ENCODE measurements at regions not wholly inside any gene's neighbourhood (a gene's known extent, or its start where the extent isn't known, plus 50 kb on each side); places are given as distances from the start of the nearest gene placed in this dataset.
"Not testable (repeated sequence)": the region's sequence is repeated elsewhere in the genome, so short reads cannot be mapped to it uniquely, and the experiment has no call there.

GRCh38 chr5:127186657-127187056 is 103.9 kb upstream of the MEGF10 start:
- WGBS, 2 experiments, result 87 to 88% methylated on average over 6 of the region's 6 CpGs
- Histone ChIP-seq H3K4me3 (ENCODE audit: insufficient read depth, low read depth, low read length) (no peak overlapping the region), H3K9me3 (ENCODE audit: control insufficient read depth, low read length) (no peaks in the 10 kb centered on the region), H3K4me1 (ENCODE audit: control insufficient read depth, insufficient read depth, low read length) (no peaks in the 10 kb centered on the region), H3K36me3 (ENCODE audit: control insufficient read depth, insufficient read depth, low read length) (no peaks in the 10 kb centered on the region), H3K27me3 (ENCODE audit: control insufficient read depth, insufficient read depth, low read length, poor library complexity, severe bottlenecking) (no peaks in the 10 kb centered on the region), H3K27ac (ENCODE audit: insufficient read depth, low read depth, low read length, poor library complexity, severe bottlenecking) (no peak overlapping the region)

GRCh38 chr5:127187706-127188105 is 102.9 kb upstream of the MEGF10 start:
- Histone ChIP-seq H3K27me3 (ENCODE audit: control insufficient read depth, insufficient read depth, low read length, poor library complexity, severe bottlenecking) (no peaks in the 10 kb centered on the region), H3K9me3 (ENCODE audit: control insufficient read depth, low read length) (no peaks in the 10 kb centered on the region), H3K36me3 (ENCODE audit: control insufficient read depth, insufficient read depth, low read length) (no peaks in the 10 kb centered on the region), H3K27ac (ENCODE audit: insufficient read depth, low read depth, low read length, poor library complexity, severe bottlenecking) (no peak overlapping the region), H3K4me1 (ENCODE audit: control insufficient read depth, insufficient read depth, low read length) (no peaks in the 10 kb centered on the region), H3K4me3 (ENCODE audit: insufficient read depth, low read depth, low read length) (no peak overlapping the region)
- 93 to 95% methylated on average over 5 of the region's 5 CpGs for WGBS, 2 experiments

DNA sequence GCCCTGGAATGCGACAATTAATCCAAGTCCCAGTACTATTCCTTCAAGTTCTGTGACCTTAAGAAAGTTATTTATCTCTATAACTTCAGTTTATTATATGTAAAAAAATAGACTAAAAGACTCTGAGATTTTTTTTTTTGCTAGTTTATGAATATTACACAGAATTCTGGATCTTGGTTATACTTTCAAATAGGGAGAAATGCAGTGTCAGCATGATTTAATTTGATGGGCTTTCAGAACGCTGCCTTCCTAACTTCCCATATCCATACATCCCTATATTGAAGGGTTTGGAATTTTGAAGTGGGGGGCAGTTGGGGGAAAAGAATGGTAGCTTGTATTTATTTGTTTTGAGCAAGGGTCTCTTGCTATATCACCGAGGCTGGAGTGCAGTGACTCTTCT is 98.4 kb upstream of the MEGF10 start:
- Histone ChIP-seq H3K9me3 (ENCODE audit: control insufficient read depth, low read length) (no peaks in the 10 kb centered on the region), H3K4me3 (ENCODE audit: insufficient read depth, low read depth, low read length) (no peak overlapping the region)
- WGBS, 2 experiments, result 94 to 95% methylated on average over 1 of the region's 3 CpGs

GRCh38 chr5:127192836-127193338 is 97.7 kb upstream of the MEGF10 start:
- no peak overlapping the region for H3K27ac ChIP-seq (ENCODE audit: insufficient read depth, low read depth, low read length, poor library complexity, severe bottlenecking)
- H3K4me1 ChIP-seq (ENCODE audit: control insufficient read depth, insufficient read depth, low read length), result no peaks in the 10 kb centered on the region
- 93 to 98% methylated on average over 2 to 3 of the region's 3 CpGs for WGBS, 2 experiments
- H3K36me3 ChIP-seq (ENCODE audit: control insufficient read depth, insufficient read depth, low read length), result no peaks in the 10 kb centered on the region
- no peak overlapping the region for H3K4me3 ChIP-seq (ENCODE audit: insufficient read depth, low read depth, low read length)
- no peaks in the 10 kb centered on the region for H3K27me3 ChIP-seq (ENCODE audit: control insufficient read depth, insufficient read depth, low read length, poor library complexity, severe bottlenecking)
- H3K9me3 ChIP-seq (ENCODE audit: control insufficient read depth, low read length), result no peaks in the 10 kb centered on the region

More for the DNA sequence above, 98.4 kb upstream of the MEGF10 start:
- H3K27ac ChIP-seq (ENCODE audit: insufficient read depth, low read depth, low read length, poor library complexity, severe bottlenecking), result no peak overlapping the region
- no peaks in the 10 kb centered on the region for H3K4me1 ChIP-seq (ENCODE audit: control insufficient read depth, insufficient read depth, low read length)
- H3K36me3 ChIP-seq (ENCODE audit: control insufficient read depth, insufficient read depth, low read length), result no peaks in the 10 kb centered on the region
- no peaks in the 10 kb centered on the region for H3K27me3 ChIP-seq (ENCODE audit: control insufficient read depth, insufficient read depth, low read length, poor library complexity, severe bottlenecking)

DNA sequence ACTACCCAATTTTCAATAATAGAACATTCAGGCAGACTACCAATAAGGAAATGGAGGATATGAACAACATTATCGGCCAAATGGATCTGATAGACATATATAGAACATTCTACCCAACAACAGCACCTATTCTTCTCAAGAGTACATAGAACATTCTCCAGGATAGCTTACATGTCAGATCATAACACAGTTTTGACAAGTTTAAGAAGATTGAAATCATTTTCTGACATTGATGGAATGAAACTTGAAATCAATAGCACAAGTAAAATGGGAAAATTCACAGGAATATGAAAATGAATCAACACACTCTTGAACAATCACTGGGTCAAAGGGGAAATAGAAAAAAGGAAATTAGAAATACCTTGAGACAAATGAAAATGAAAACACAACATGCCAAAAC is 94.6 kb upstream of the MEGF10 start:
- WGBS, 2 experiments, result 100% methylated on average over 1 of the region's 1 CpG
- no peaks in the 10 kb centered on the region for H3K4me1 ChIP-seq (ENCODE audit: control insufficient read depth, insufficient read depth, low read length)
- H3K27me3 ChIP-seq (ENCODE audit: control insufficient read depth, insufficient read depth, low read length, poor library complexity, severe bottlenecking), result no peaks in the 10 kb centered on the region
- H3K27ac ChIP-seq (ENCODE audit: insufficient read depth, low read depth, low read length, poor library complexity, severe bottlenecking), result no peak overlapping the region
- no peaks in the 10 kb centered on the region for H3K9me3 ChIP-seq (ENCODE audit: control insufficient read depth, low read length)
- H3K36me3 ChIP-seq (ENCODE audit: control insufficient read depth, insufficient read depth, low read length), result no peaks in the 10 kb centered on the region
- no peak overlapping the region for H3K4me3 ChIP-seq (ENCODE audit: insufficient read depth, low read depth, low read length)

GRCh38 chr5:127197402-127198167 is 93.0 kb upstream of the MEGF10 start:
- not testable (repeated sequence) for H3K9me3 ChIP-seq (ENCODE audit: control insufficient read depth, low read length); H3K4me3 ChIP-seq (ENCODE audit: insufficient read depth, low read depth, low read length); H3K27me3 ChIP-seq (ENCODE audit: control insufficient read depth, insufficient read depth, low read length, poor library complexity, severe bottlenecking); H3K36me3 ChIP-seq (ENCODE audit: control insufficient read depth, insufficient read depth, low read length); H3K4me1 ChIP-seq (ENCODE audit: control insufficient read depth, insufficient read depth, low read length); H3K27ac ChIP-seq (ENCODE audit: insufficient read depth, low read depth, low read length, poor library complexity, severe bottlenecking)
- 47 to 51% methylated on average over 4 of the region's 4 CpGs for WGBS, 2 experiments

GRCh38 chr5:127202738-127203137 is 87.9 kb upstream of the MEGF10 start:
- not testable (repeated sequence) for H3K27ac ChIP-seq (ENCODE audit: insufficient read depth, low read depth, low read length, poor library complexity, severe bottlenecking); H3K4me1 ChIP-seq (ENCODE audit: control insufficient read depth, insufficient read depth, low read length); H3K36me3 ChIP-seq (ENCODE audit: control insufficient read depth, insufficient read depth, low read length); H3K9me3 ChIP-seq (ENCODE audit: control insufficient read depth, low read length); H3K27me3 ChIP-seq (ENCODE audit: control insufficient read depth, insufficient read depth, low read length, poor library complexity, severe bottlenecking); H3K4me3 ChIP-seq (ENCODE audit: insufficient read depth, low read depth, low read length)
- WGBS, 2 experiments, result 93 to 95% methylated on average over 4 of the region's 4 CpGs

GRCh38 chr5:127203818-127204217 is 86.8 kb upstream of the MEGF10 start:
- 100% methylated on average over 1 of the region's 1 CpG; no CpG with 5 or more reads in 1 of the 2 experiments for WGBS, 2 experiments

GRCh38 chr5:127205147-127205546 is 85.4 kb upstream of the MEGF10 start:
- H3K4me1 ChIP-seq (ENCODE audit: control insufficient read depth, insufficient read depth, low read length), result no peaks in the 10 kb centered on the region
- H3K27ac ChIP-seq (ENCODE audit: insufficient read depth, low read depth, low read length, poor library complexity, severe bottlenecking), result no peak overlapping the region
- WGBS, 2 experiments, result 75 to 100% methylated on average over 1 to 3 of the region's 3 CpGs
- no peaks in the 10 kb centered on the region for H3K36me3 ChIP-seq (ENCODE audit: control insufficient read depth, insufficient read depth, low read length)
- H3K9me3 ChIP-seq (ENCODE audit: control insufficient read depth, low read length), result no peaks in the 10 kb centered on the region
- H3K4me3 ChIP-seq (ENCODE audit: insufficient read depth, low read depth, low read length), result no peak overlapping the region
- no peaks in the 10 kb centered on the region for H3K27me3 ChIP-seq (ENCODE audit: control insufficient read depth, insufficient read depth, low read length, poor library complexity, severe bottlenecking)

More at GRCh38 chr5:127203818-127204217, 86.8 kb upstream of the MEGF10 start:
- H3K36me3 ChIP-seq (ENCODE audit: control insufficient read depth, insufficient read depth, low read length), result no peaks in the 10 kb centered on the region
- H3K9me3 ChIP-seq (ENCODE audit: control insufficient read depth, low read length), result no peaks in the 10 kb centered on the region
- no peak overlapping the region for H3K27ac ChIP-seq (ENCODE audit: insufficient read depth, low read depth, low read length, poor library complexity, severe bottlenecking)
- no peaks in the 10 kb centered on the region for H3K27me3 ChIP-seq (ENCODE audit: control insufficient read depth, insufficient read depth, low read length, poor library complexity, severe bottlenecking)
- H3K4me3 ChIP-seq (ENCODE audit: insufficient read depth, low read depth, low read length), result no peak overlapping the region
- H3K4me1 ChIP-seq (ENCODE audit: control insufficient read depth, insufficient read depth, low read length), result no peaks in the 10 kb centered on the region

- Histone ChIP-seq H3K27me3 (ENCODE audit: control insufficient read depth, insufficient read depth, low read length, poor library complexity, severe bottlenecking) (no peaks in the 10 kb centered on the region), H3K4me3 (ENCODE audit: insufficient read depth, low read depth, low read length) (no peak overlapping the region), H3K27ac (ENCODE audit: insufficient read depth, low read depth, low read length, poor library complexity, severe bottlenecking) (no peak overlapping the region), H3K36me3 (ENCODE audit: control insufficient read depth, insufficient read depth, low read length) (no peaks in the 10 kb centered on the region), H3K9me3 (ENCODE audit: control insufficient read depth, low read length) (no peaks in the 10 kb centered on the region), H3K4me1 (ENCODE audit: control insufficient read depth, insufficient read depth, low read length) (no peaks in the 10 kb centered on the region)
- WGBS, 2 experiments, result 87 to 95% methylated on average over 4 of the region's 4 CpGs
These were observed 84.1 kb upstream of the MEGF10 start for GRCh38 chr5:127206320-127207113.

All from ectodermal cell (in vitro differentiated cells).